Activated CD4-positive, alpha-beta memory T cell treated with anti-CD3 and anti-CD28 coated beads, Interleukin-2, amount 10 ng/mL, durations not matched to agents 7 days and 5 days (primary cell): ENCODE measurements at regions not wholly inside any gene's neighbourhood (a gene's known extent, or its start where the extent isn't known, plus 50 kb on each side); places are given as distances from the start of the nearest gene placed in this dataset.
A peak's percentile ranks its signal among the peaks of the same experiment; 100 is the strongest.
"Not testable (repeated sequence)": the region's sequence is repeated elsewhere in the genome, so short reads cannot be mapped to it uniquely, and the experiment has no call there.

ENCODE experiments used
- CTCF ChIA-PET: fragments of 350-600 bp; sonication (Branson Sonifier 250); formaldehyde crosslinking; loops from one replicate; lab custom pipeline; 2021; ENCODE audit warnings: antibody characterized with exemption, inconsistent platforms; lab: Charles Lee
- POLR2A ChIA-PET: fragments of 350-600 bp; sonication (Branson Sonifier 250); formaldehyde crosslinking; loops from one replicate; lab custom pipeline; 2021; ENCODE audit warnings: antibody characterized with exemption; lab: Charles Lee
- DNase-seq: peaks from one replicate; pipeline ENCODE4 v3.0.0-alpha.2; 2020
- H3K27ac Mint-ChIP-seq: one replicate; pipeline ENCODE4 v1.8.0; 2021; ENCODE audit warnings: mild to moderate bottlenecking, mixed read lengths
- H3K27me3 Mint-ChIP-seq: one replicate; pipeline ENCODE4 v1.8.0; 2021; ENCODE audit warnings: mixed read lengths
- H3K36me3 Mint-ChIP-seq: one replicate; pipeline ENCODE4 v1.8.0; 2021; ENCODE audit warnings: low read depth, mixed read lengths
- H3K4me1 Mint-ChIP-seq: one replicate; pipeline ENCODE4 v1.8.0; 2021; ENCODE audit warnings: mixed read lengths
- H3K4me3 Mint-ChIP-seq: one replicate; pipeline ENCODE4 v1.8.0; 2021; ENCODE audit warnings: mild to moderate bottlenecking, mixed read lengths
- H3K9me3 Mint-ChIP-seq: one replicate; pipeline ENCODE4 v1.8.0; 2021; ENCODE audit warnings: mixed read lengths

DNA sequence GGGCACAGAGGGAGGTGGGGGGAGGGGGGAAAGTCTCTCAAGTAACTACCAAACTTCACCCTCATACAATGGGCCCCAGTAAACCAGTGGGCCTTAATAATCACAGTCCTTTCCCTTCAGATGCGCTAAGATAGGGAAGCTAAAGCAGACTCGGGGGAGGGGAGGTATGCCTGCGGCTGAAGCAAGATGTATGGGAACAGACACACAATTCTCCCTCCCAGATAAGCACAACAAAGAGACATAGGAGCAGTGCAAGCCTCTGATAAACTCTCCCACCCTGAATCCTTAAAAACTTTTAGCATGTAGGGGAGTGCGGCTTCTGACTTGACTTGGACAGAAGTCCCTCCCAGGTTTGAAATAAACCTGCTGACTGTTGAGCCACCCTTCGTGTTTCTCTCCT lies 54.7 kb downstream of the PROP1 start:
- POLR2A ChIA-PET, H3K27me3 Mint-ChIP-seq, DNase-seq, H3K27ac Mint-ChIP-seq, CTCF ChIA-PET, H3K4me3 Mint-ChIP-seq, H3K9me3 Mint-ChIP-seq, H3K4me1 Mint-ChIP-seq, H3K36me3 Mint-ChIP-seq: not testable (repeated sequence)

DNA sequence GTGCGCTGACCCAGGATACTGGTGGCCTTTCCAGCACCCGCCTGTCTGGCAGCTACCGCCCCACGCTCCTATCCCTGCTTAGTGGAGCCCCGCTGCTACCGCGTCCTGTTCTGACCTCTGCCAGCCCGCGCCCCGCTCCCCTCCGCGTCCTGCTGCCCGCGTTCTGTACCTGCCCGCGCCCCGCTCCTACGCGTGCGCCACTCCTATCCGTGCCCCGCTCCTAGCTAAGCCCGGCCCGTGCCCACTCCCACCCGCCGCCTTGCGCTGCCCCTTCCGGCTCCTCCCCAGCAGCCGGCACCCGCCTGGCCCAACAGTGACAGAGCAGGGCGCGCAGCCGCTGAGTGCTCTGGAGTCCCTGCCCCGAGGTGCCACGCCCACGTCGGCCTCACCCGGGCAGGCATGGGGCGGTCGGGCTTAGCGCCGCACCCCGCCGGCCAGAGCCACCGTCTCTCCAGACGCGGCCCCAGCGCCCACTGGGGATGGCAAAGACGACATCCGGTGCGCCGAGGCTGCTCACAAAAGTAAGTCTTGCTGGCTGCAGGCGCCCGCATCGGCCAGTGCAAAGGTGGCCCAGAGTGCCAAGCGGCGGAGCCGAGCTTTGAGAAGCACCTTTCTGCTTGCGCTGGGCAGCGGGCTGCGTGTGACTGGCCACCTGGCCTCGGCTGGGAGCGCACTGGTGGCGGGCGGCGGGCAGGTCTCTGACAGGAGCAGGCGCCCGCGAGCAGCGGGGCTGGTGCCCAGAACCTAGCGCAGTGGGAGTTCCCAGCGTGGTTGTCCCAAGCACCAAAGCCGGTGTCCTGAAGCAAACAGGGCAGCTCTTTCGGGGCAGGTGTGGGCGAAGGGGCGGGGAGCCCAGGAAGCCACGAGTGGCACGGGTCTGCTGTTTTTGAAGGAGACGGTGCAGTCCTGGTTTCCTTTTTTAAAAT lies 56.5 kb downstream of the PROP1 start:
- H3K36me3 Mint-ChIP-seq, DNase-seq, POLR2A ChIA-PET, H3K27me3 Mint-ChIP-seq, H3K4me1 Mint-ChIP-seq, H3K9me3 Mint-ChIP-seq, CTCF ChIA-PET, H3K27ac Mint-ChIP-seq: not testable (repeated sequence)
- peak overlapping the region; percentile 62 for H3K4me3 Mint-ChIP-seq

DNA sequence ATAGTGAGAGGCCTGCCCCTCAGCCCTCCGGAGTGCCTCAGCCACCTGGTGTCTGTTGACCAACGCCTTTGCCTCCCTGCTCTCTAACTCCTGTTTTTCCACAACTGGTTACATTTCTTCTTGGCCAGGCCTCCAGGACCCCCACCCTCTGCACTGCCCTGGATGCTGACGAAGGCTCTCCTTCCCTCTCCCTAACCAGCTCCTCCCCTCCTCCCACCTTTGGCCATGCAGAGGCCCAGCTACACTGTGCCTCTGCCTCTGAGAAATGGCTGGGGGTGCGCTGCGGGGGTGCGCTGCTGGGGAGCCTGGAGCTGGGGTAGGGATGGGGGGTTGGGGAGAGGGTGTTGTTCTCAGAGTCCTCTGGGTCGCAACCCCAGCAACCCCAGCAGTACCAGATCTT lies 57.3 kb downstream of the PROP1 start:
- H3K27ac Mint-ChIP-seq, H3K36me3 Mint-ChIP-seq, H3K4me3 Mint-ChIP-seq, POLR2A ChIA-PET, H3K27me3 Mint-ChIP-seq, H3K4me1 Mint-ChIP-seq, H3K9me3 Mint-ChIP-seq, DNase-seq, CTCF ChIA-PET: not testable (repeated sequence)

DNA sequence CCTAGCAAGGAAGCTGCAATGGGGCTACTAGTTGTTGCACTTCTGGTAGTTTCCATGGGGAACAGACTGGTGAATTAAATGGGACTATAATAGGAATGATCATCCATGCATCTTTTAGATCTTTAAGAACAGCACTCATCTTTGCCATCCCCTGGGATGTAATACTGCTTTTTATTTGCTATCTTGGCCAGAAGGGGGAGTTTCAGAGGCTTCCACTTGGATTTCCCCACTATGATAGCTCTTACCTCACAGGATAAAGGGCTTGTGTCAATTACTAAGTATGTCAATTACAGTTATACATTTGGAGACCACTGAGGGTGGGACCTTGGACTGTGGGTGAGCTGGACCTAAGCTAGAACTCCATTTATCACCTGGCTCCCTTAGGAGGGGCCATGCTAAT lies 61.8 kb downstream of the PROP1 start:
- POLR2A ChIA-PET, H3K27ac Mint-ChIP-seq, H3K9me3 Mint-ChIP-seq, H3K27me3 Mint-ChIP-seq, H3K36me3 Mint-ChIP-seq, H3K4me1 Mint-ChIP-seq, CTCF ChIA-PET, DNase-seq, H3K4me3 Mint-ChIP-seq: not testable (repeated sequence)

DNA sequence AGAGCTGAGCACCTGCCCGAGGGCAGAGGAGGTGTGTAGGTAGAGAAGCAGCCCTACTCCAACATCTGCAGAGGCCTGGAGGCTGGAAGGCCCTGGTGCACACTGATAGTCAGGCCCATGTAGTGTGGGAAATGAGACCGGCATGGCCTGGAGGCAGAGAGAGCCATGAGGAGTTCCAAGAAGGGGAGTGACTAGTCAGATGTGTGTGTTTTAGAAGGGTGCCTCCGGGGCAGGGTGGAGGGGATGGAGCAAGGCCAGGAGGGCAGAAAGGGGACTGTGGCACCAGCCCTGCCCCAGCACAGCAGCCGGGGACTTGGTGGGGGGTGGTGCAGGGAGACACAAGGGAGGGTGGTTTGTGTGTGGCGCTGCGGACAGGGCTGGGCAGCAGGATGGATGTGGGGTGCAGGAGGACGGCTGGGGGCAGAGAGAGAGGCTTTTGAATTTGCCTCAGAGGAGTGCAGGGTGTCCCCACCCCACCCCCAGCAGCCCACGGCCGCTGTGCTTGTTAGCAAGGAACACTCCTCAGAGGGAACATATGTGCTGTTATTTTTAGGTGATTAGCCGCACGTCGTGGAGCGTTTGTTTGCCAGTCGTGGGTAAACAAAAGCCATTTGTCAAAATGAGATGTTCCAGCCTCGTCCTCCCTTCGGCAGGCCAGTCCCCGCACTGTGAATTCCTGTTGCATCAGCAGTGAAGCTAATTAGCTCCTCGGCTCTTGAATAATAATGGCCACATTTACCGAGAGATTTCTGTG lies 65.6 kb downstream of the PROP1 start:
- POLR2A ChIA-PET, H3K36me3 Mint-ChIP-seq, H3K27me3 Mint-ChIP-seq, H3K4me1 Mint-ChIP-seq, DNase-seq, H3K9me3 Mint-ChIP-seq, H3K27ac Mint-ChIP-seq, CTCF ChIA-PET, H3K4me3 Mint-ChIP-seq: not testable (repeated sequence)

DNA sequence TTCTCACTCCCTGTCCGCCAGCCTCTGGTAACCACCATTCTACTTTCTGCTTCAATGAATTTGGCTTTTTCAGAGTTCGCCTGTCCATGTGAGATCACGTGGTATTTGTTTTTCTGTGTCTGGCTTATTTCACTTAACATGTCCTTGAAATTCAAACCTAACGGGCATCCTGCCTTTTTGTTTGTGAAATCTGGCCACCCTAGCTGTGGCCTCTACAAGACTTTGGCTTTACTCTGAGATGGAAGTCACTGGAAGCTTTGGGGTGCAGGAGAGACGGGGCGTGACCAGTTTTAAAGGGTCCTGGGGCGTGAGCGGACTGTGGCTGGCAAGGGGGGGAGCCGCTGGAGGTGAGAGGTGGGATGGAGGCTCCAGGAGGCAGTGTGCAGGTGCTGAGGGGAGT lies 66.4 kb downstream of the PROP1 start:
- DNase-seq, H3K4me1 Mint-ChIP-seq, H3K27ac Mint-ChIP-seq, H3K4me3 Mint-ChIP-seq, H3K27me3 Mint-ChIP-seq, H3K36me3 Mint-ChIP-seq, H3K9me3 Mint-ChIP-seq, CTCF ChIA-PET, POLR2A ChIA-PET: not testable (repeated sequence)

DNA sequence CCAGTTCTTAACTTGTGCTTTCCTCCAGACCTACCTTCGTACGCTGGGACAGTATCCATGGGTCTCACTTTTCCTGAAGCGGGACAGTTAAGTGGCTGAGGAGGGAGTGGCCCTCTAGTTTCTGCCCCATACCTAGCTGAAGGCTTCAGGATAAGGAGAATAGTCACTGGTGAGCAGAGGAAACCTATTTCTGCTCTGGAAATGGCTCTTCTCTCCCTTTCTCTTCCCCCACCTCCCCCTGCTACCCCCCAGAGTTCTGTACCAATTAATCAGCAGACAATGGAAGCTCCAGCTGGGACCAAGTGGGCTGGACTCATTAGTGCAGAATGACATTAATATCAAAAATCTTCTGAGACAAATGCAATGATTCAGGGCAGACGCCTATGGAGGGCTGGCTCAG lies 68.5 kb downstream of the PROP1 start:
- H3K4me3 Mint-ChIP-seq, H3K27ac Mint-ChIP-seq, DNase-seq, H3K27me3 Mint-ChIP-seq, CTCF ChIA-PET, H3K36me3 Mint-ChIP-seq, POLR2A ChIA-PET, H3K9me3 Mint-ChIP-seq, H3K4me1 Mint-ChIP-seq: not testable (repeated sequence)

DNA sequence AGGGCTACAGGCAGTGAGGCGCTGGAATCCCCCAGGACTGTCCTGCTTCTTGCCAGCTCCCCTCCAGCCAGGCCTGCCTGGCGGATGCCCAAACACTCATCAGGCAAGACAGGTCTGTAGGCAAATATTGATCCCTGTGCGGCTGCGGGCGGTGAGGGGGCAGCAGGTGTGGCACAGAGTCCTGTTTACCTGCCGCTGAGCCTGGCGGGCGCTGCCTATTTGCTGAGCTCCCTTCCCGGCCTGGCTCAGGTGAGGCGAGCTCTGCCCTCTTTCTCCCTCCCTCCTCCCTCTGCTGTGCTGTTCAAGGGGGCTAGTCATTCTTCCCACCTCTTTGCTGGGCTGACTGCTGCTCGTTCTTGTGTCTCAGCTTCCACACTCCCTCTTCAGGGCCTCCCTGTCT lies 71.5 kb downstream of the PROP1 start:
- H3K27ac Mint-ChIP-seq, H3K27me3 Mint-ChIP-seq, DNase-seq, CTCF ChIA-PET, POLR2A ChIA-PET, H3K9me3 Mint-ChIP-seq, H3K4me3 Mint-ChIP-seq, H3K4me1 Mint-ChIP-seq, H3K36me3 Mint-ChIP-seq: not testable (repeated sequence)

DNA sequence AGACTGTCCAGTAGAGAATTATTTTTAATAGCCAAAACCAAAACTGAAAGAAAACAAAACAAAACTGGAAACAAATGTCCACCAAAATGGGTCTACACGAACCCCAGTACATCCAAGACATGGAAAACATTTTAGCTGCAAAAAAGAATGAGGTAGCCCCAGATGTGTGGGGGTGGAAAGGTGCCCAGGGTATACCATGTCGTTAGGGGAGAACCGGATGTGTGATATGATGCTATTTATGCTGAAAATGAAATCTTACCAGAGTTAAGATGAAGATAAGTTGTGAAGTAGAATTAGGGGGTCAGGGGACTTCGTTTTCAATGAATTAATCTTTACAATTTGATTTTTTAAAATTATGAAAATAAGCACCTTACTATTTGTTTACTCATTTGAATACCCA lies 72.2 kb downstream of the PROP1 start:
- H3K4me1 Mint-ChIP-seq, POLR2A ChIA-PET, DNase-seq, CTCF ChIA-PET, H3K27me3 Mint-ChIP-seq, H3K36me3 Mint-ChIP-seq, H3K9me3 Mint-ChIP-seq, H3K4me3 Mint-ChIP-seq: not testable (repeated sequence)
- H3K27ac Mint-ChIP-seq = peak overlapping the region; percentile 40

DNA sequence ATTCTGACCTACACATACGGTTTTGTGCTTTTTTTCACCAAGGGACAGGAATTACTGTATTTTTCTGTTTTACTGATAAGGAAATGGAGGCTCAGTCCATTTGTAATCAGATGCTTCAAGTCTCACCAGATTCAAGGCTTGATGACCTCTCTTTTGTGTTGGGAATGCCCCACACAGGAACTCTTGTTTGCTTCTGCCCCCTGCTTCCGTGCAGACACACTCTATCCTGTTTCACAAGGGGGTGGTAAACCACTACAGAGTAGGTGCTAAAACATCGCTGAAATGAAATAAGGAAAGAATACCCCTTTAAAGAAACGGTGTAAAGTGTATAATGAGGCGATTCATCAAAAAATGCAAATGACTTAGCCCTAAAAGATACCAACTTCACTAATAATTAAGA lies 72.9 kb downstream of the PROP1 start:
- H3K4me3 Mint-ChIP-seq, POLR2A ChIA-PET, H3K36me3 Mint-ChIP-seq, DNase-seq, CTCF ChIA-PET, H3K27ac Mint-ChIP-seq, H3K4me1 Mint-ChIP-seq, H3K9me3 Mint-ChIP-seq, H3K27me3 Mint-ChIP-seq: not testable (repeated sequence)

DNA sequence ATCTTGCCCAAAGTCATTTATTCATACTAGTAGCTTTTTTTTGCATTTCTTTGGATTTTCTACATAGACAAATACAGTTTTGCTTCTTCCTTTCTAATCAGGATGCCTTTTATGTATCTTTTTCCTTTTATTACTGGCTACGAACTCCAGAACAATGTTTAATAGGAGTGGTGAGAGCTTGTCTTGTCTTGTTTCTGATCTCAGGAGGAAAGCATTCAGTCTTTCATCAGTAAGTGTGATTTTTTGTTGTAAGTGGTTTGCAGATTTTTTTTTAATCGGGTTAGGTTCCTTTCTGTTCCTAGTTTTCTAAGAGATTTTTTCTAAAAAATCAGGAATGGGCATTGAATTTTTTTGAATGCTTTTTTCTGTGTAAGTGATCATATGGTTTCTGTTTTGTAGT lies 86.8 kb downstream of the PROP1 start:
- H3K27me3 Mint-ChIP-seq, CTCF ChIA-PET, H3K9me3 Mint-ChIP-seq, DNase-seq, H3K27ac Mint-ChIP-seq, H3K36me3 Mint-ChIP-seq, H3K4me3 Mint-ChIP-seq, POLR2A ChIA-PET, H3K4me1 Mint-ChIP-seq: not testable (repeated sequence)

DNA sequence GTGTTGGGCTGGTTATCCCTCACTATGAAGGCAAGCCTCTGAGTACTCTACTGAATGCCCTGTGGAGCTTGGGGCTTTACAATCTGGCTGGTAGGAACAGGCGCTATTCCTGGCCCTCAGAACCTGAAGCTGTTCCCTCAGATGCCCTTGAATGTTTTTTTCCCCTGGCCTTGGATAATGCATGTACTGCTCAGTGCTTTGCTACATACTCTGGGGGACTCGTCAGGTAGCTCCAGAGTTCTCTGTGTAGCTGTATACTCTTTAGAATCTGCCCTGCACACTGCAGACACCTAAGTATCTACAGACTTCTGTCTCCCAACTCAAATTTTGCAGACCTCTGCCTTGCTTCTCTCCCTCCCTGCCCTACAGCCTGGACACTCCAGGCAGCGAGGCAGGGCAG lies 93.2 kb downstream of the PROP1 start:
- DNase-seq, H3K9me3 Mint-ChIP-seq, H3K4me3 Mint-ChIP-seq, H3K4me1 Mint-ChIP-seq, H3K36me3 Mint-ChIP-seq, H3K27me3 Mint-ChIP-seq, H3K27ac Mint-ChIP-seq, POLR2A ChIA-PET, CTCF ChIA-PET: not testable (repeated sequence)

DNA sequence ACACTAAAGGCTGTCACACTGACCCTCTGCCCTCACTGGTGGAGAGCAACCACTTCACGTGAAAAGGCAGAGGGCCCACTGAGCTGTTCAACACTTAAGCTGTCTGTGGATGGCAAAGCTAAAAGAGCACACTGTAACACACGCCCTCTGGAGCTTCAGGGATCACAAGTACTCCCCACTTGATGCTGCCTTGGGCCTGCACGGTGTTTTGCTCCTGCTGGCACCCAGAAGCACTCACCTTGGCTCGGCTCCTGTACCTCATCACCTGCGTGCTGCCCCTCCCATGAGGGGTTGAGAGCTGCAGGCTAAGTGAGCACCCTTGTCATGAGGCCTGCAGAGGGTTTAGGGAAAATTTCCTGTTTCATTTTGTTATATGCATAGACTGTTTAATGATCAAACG lies 96.0 kb downstream of the PROP1 start:
- H3K36me3 Mint-ChIP-seq, H3K27me3 Mint-ChIP-seq, DNase-seq, H3K27ac Mint-ChIP-seq, H3K9me3 Mint-ChIP-seq, H3K4me3 Mint-ChIP-seq, H3K4me1 Mint-ChIP-seq, CTCF ChIA-PET, POLR2A ChIA-PET: not testable (repeated sequence)
